Fibroblast of lung (primary cell): ENCODE measurements at regions not wholly inside any gene's neighbourhood (a gene's known extent, or its start where the extent isn't known, plus 50 kb on each side); places are given as distances from the start of the nearest gene placed in this dataset.

Experiments used
- EZH2 ChIP-seq: IDR thresholded peaks from 2 replicates; pipeline ENCODE4 v1.5.1; 2012; ENCODE audit warnings: low read length, control low read depth, mild to moderate bottlenecking; ENCODE audit errors: missing control alignments
- TF ChIP-seq, protein P1 (sequence below), 2 donors: IDR thresholded peaks in 1 of 2; conservative IDR thresholded peaks in 1 of 2; 1 replicate in 1 of 2; 2 replicates in 1 of 2; pipeline ENCODE4 v1.5.1; 2011 to 2012; ENCODE audit warnings: low read length in 2 of 2, control low read depth in 1 of 2, inconsistent platforms in 1 of 2, low read depth in 1 of 2, mild to moderate bottlenecking in 1 of 2

GRCh38 chr2:52356556-52356955 is 1324.6 kb upstream of the NRXN1 start:
- TF ChIP-seq, protein P1, sequence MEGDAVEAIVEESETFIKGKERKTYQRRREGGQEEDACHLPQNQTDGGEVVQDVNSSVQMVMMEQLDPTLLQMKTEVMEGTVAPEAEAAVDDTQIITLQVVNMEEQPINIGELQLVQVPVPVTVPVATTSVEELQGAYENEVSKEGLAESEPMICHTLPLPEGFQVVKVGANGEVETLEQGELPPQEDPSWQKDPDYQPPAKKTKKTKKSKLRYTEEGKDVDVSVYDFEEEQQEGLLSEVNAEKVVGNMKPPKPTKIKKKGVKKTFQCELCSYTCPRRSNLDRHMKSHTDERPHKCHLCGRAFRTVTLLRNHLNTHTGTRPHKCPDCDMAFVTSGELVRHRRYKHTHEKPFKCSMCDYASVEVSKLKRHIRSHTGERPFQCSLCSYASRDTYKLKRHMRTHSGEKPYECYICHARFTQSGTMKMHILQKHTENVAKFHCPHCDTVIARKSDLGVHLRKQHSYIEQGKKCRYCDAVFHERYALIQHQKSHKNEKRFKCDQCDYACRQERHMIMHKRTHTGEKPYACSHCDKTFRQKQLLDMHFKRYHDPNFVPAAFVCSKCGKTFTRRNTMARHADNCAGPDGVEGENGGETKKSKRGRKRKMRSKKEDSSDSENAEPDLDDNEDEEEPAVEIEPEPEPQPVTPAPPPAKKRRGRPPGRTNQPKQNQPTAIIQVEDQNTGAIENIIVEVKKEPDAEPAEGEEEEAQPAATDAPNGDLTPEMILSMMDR (conservative IDR thresholded peaks at IDR 0.05 in 1 of 2, IDR thresholded peaks at IDR 0.05 in 1 of 2; ENCODE audit: low read depth in 1 of 2, low read length in 2 of 2), result no peak
- no peak for TF ChIP-seq EZH2
